GM19240 (cell line): ENCODE measurements at regions not wholly inside any gene's neighbourhood (a gene's known extent, or its start where the extent isn't known, plus 50 kb on each side); places are given as distances from the start of the nearest gene placed in this dataset.

Experiments used
- DNase-seq: peaks from one replicate; pipeline ENCODE4 v3.0.0; 2011; ENCODE audit warnings: low spot score; ENCODE audit not compliant: insufficient read length

DNA sequence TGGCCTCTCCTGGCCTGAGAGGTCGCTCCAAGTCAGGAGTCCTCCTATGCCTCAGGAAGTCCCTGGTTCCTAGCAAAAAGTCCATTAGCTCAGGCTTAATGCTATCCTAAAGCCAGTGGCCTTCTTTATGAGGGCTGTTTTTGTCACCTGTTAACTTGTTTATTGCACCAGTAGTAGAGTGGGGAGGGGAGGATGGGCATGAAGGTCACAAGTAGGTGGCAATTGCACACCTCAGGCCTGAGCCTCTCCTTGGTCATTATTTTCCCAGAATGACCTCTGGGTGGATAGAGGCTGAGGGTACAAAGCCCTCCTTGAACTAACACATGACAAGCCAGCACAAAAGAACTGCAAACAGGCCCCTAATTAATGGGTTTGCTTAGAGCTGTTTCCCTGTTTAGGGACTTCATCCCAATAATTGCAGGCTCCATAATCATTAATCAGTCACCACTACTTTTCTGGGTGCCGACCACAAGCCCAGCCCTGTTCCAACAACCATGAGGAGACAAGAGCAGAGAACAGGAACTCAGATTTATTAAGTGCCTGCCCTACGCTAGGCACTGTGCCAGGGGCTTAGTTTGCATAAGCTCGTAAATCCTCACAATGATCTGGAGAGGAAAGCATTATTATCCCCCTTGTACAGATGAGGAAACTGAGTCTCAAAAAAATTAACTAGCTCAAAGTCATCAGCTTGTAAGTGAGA is 123.0 kb upstream of the PKDCC start:
- DNase-seq: no peak

DNA sequence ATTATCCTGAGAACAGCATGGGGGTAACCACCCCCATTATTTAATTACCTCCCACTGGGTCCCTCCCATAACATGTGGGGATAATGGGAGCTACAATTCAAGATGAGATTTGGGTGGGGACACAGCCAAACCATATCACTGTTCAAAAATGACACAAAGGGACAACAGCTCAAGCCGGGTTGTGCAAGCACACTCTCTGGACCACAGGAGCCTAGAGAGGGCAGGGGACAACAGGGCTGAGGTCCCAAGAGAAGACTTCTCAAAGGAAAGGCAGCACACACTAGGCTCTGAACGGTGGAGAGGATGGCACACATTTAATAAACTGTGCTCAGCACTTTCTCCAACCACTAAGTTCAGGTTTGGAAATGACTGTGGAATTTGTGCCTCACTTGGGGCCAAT is 122.1 kb upstream of the PKDCC start:
- DNase-seq: no peak

DNA sequence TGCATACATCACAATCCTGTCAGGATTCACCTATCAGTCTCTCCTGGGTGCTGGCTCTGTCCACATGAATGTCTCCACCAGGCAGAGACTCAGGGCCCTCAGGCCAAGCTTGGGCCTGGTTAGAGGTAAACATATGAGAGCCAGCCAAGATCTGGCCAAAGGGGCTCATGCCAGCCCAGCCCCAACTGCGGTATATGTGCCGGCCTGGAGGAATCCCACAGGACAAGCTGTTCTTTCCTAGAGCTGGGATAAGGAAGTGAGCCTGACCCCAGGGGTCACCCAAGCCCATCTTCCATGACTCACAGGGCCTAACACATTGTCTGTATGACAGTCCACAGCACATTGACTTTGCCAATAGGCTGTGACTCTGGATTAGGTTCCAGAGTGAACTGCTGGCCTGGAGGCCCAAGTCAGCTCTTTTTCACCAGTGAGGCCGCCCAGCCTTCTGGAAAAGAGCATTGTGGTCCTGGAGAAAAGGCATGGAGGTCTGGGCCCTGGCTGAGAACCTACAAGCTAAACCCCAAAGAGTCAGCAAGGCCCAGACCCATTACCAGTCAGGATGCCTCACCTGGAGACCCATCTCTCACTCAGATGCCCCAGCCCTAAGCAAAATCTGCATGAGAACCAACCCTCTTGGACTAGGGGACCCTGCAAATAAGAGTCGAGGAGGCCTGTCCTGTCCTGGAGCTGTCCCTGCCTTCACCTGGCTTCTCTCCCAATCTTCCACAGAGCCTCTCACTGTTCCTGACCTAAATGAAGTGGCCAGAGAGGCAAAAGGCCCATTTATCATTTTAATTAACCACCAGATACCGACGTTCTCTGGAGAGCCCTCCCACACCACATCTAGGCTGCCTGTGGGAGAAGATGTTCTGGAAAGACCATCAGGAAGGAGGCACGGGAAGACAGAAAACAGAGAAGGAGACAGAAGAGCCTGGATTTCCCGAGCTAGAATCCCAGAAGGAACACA is 120.9 kb upstream of the PKDCC start:
- DNase-seq: no peak

DNA sequence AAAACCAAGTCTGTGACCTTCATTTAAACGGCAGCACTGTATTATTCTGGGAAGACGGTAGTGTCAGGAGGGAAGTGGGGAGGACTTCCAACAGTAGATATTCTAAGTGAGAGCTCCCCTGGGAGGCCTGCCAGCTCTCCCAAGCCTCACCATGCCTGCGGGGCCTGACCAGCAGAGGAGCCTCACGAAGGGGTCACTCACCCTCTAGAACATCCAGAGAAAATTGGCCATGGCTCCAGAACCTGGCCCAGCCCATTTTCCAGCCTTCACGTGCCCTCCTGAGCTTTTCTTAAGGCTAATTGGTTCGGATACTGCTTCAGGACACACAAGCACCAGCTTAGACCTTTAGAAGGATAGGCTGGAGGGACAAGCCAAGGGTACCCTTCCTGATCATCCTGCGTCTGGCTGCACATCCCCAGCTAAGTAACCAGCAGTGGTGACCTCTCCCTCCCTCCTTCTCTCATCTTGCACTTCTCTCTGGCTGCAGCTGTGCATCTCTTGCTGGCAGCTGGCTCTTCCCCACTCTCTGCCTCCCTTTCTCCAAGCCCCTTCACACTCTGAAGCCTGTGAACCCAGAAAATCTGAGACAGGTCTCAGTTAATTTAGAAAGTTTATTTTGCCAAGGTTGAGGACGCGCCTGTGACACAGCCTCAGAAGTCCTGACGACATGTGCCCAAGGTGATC is 120.1 kb upstream of the PKDCC start:
- no peak for DNase-seq

DNA sequence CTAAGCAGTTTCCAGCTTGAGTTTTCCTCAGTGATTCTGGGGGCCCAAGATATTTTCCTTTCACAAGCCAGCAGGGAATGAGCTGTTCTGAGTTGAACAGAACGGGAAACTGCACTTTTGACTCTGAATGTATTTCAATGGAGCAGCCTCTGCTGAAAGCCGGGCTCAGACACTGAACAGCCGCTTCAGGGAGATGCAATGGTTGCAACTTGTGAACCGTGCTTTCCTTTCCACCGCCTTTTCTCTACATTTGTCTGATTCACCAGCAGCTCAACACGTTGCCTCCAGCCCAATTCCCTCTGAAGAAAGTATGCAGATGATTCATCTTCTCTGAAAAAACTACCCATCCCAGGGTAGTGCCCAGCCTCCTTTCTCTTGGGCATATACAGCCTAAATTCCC is 119.3 kb upstream of the PKDCC start:
- DNase-seq: no peak

DNA sequence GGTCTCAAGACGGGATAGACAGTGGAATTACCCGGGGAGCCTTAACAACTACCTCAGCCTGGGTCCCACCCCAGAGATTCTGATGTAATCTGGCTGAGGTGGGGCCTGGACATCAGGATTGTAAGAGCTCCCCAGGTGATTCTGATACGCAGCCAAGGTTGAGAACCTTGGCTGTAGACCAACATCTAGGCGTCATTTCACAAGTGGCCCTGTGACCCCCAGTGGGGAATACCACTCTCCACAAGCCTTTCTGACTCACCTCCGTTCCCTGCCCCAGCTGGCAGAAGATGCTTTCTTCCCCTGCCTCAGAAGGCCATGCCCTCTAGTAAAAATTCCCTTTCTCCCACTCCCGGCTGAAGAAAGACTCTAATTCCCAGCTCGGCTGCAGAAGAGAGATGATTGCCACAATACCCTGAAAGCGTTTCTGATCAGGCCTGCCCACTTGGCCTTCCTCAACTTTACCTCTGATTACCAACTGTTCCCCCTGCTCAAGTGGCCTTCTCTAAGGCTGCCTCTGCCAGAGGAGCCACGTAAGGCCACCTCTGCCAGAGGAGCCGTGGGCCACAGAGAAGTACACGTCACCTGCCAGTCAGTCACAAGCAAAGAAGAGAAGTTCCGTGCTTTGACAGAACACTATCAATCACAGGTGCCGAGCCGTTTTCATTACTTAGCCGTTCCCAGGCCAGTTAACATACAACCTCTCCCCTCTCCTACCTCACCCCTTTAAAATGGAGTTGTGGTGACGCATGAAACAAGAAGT is 116.8 kb upstream of the PKDCC start:
- DNase-seq: no peak

DNA sequence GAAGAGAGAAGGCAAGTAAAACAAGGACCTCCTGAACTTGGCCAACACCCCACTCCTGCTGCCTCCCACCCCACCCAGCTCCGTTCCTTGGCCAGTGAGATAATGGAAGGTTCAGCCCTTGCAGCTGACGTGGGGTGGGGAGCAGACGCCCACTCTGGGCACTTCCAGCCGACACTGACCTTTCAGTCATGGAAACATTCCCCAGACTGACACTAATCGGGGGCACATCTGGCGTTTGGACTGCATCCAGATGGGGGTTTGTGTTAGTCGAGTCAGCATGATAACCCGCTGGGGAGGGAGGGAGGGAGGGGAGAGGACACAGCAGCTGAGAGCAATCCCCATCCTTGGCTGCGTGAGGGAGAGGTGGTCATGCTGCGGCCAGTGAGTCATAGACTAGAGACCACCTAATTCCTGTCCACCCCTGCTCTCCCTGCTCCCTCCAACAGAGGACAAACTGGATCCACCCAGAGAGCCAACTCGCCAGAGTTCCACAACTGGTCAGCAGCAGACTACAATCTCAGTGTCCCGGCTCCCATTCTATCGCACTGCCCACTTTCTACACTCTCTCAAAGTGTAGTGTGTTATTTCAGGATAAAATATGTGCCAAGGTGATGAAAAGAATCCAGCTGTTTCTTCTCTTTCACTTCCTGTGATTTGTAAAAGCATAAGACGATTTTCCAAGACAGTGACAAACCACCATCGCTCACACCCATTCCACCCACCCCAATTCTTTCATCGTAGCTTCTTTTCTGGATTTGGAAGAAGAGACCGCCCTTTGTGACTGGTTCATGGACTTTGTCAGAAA is 115.4 kb upstream of the PKDCC start:
- DNase-seq: no peak

DNA sequence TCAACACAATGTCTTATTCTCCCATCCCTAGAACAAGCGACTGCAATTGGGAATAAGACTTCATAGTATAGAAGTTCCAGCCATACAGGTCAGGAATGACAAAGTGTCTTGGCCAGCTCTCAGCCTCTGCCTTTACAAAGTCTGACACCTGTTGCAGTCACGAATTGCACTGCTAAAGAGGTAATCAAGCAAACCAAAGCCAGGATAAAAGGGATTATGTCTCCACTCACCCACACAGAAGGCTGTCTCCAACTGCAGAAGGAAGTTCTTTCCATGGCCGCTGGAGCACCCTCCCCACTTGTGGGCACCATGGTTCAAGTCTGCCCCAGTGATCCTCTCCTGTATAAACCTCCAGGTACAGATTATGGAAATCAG is 114.8 kb upstream of the PKDCC start:
- no peak for DNase-seq

DNA sequence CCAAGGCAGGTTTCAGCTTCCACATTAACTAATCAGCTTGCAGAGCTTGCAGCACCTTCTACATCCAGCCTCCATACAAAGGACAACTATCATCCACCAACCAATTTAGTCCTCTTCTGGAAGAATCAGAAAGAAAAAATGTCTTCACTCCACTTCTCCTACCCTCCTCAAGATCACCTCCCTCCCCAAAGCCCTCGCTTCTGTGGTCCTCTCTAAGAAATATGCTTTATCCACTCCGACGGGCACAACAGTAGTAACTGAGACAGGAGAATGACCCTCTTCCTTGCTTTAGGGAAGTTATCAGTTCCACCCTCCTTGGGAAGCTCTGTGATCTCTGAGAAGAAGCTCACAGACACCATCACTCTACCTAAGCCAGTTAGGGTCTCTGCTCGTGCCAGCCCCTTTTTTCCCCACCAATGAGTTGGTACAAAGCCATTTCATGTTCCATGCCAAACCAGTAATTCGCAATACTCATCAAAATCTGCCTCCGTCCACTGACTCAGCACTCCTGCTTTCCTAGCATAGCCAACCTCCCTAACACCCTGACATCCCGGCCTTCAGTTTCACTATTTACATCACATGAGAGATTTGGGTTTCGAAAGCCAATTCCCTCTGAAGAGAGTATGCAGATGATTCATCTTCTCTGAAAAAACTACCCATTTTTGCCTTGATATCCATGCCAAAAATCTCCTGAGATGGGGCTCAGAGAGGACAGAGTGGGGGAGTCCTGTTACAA is 114.1 kb upstream of the PKDCC start:
- DNase-seq: no peak

DNA sequence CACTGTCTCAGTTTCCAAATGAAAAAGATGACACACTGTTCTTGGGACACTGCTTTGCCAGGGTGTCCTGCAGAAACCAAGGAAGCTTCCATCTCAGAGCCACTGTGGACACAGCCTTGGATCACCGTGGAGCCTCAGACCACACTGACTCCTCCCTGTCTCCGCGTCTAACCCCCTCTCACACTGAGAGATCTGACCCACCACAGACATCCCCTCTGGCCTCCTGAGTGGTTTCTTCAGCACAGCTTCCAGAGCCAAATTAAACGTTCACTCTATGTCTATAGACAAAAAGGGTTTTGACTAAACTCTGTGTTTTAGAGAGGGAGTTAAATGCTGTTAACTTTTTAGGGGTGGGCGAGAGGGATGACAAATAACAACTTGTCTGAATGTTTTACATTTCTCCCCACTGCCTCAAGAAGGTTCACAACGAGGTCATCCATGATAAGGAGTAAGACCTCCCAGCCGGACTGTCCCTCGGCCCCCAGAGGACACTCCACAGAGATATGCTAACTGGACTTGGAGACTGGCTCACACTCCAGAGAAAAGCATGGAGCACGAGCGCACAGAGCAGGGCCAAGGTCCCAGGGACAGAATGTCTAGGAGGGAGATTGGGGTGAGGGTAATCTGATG is 113.4 kb upstream of the PKDCC start:
- no peak for DNase-seq

DNA sequence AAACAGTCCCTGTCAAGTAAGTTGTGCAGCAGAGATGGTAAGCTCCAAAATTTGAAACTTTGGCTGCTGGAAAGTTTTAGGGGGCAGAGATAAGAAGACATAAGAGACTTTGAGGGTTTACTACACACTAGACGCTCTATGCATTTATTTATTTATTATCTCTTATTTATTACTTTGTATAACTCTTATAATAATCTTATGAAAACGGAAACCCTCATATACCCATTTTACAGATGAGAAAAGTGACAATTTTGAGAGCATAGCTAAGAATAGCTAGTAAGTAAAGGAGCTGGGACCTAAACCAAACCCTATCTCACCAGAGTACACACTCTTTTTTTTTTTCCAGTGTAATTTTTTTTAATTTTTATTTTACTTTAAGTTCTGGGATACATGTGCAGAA is 112.8 kb upstream of the PKDCC start:
- DNase-seq: no peak

DNA sequence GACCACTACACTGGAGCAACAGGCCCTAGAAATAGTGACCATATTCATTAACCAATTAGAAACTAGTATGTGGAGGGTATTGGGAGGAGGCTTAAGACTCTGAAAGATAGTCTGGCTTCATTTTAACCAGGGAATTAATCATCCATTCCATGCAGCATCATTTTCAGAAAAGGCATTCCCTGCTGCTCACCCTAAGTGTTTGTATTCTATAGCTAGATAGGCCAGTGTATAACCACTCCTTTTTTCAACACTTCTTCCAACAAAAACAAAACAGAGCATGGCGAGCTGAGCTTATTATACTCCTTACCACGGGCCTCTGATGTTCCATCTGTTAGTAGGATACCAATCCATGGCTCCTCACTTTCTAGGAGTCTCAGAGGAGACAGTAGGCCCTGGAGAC is 112.0 kb upstream of the PKDCC start:
- DNase-seq: no peak

DNA sequence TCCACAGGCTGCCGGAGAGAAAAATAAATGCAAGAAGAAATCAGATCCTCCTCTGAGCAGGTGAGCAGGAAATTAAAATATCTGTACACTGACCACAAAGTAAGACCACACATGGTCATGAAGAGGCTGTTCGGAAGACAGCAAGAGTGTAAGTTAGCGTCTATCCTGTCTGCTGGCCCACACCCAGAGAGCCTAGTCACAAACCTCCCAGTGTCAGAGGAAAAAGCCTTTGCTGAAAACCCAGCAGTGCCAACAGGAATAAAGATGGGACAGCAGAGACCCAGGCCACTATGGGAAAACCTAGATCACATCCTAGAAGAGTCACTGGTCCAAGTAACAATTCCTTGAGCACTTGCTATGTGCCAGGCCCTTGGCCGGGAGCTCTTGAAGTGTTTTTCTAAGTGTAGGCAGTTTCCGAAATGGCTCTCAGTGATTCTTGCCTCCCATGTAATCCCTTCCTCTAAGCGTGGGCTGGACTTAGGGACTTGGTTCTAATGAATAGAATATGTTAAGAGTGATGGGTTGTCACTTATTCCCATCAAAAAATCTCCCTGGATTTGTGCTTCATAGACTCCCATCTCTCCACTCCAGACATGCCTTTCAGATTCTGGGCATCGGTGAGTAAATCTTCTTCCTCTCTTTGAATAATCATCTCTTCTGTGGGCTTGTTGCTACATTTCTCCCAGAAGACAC is 110.9 kb upstream of the PKDCC start:
- DNase-seq: no peak

DNA sequence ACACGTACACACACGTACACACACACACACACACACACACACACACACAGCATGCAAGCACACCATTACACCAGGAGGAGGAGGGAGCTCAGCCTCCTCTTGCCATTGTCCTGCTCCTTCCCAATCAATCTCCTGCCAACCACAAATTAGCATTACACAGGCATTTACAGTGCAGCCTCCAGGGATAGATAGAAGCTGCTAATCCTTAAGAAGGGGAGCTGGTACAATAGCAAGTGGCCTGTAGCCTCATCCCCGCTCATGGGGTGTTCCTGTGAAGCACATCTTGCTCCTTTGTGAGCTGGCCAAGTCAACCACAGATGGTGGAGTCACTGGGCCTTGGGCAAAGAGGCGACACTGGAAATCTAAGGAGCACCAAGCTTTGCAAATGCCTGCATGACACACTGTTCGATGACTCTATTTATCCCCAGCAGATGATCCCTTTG is 110.3 kb upstream of the PKDCC start:
- no peak for DNase-seq

DNA sequence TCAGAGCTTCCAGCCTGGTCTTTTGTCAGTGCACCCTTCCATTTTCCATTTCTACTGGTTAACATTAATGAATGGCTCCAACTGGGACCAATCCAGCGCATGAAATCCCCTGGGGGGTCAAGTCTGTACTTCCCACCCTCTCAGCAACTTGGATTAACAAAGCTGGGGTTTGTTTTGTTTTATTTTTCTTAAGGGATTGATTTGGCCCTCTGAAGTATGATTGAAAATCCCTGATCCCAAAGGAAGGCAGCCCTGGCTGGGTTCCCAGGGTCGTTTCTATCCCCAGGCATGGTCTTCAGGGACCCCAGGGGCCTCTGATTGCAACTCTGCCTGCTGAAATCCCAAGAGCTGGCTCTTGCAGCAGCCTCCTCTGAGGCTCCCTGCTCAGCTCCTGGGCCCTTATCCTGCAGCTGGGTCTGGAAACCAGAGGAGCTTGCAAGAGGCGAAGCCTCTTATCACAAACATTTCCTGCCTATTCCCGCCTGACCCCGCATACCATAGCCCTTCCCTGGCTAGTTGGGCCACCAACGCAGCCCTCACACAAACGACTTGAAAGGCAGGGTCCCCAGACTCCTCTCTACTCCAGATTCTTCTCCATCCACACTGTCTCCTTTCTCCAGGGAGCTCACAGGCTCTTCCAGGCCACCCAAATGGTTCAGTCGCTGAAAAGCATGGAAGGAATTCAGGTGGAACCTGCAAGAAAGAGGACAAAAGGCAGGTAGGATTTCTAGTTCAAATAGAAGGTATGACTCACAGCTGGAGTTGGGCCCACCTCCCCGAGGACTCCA is 109.7 kb upstream of the PKDCC start:
- DNase-seq: no peak

DNA sequence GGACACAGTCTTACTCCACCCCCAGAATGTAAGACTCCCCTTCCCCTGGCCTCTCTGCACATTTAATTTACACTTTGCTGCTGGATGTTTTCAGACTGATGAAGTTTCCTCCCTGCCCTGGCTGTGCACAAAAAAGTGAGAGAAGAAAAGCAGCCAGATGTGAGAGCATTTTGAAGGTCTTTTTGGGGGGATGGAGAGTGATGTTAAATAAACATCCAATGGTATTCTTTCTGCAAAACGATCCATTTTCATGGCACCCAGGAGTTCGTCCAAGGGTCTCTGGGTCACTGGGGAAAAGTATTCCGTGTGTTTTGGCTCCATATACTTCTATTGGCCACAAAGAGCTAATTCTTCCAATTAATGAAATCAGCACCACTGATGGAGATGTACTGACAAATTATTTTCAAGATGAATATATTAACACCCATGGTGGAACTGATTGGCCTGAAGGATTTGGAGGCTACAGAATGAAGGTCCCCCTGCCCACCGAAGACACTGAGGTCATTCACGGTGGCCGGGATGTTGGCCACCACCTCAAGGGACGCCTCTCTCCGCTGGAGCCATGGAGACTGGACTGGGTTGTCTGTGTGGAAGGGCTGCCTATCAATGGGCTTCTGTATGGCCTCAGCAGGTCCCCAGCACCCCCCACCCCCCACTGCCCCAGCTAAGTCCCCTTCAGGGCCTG is 107.6 kb upstream of the PKDCC start:
- DNase-seq: no peak

DNA sequence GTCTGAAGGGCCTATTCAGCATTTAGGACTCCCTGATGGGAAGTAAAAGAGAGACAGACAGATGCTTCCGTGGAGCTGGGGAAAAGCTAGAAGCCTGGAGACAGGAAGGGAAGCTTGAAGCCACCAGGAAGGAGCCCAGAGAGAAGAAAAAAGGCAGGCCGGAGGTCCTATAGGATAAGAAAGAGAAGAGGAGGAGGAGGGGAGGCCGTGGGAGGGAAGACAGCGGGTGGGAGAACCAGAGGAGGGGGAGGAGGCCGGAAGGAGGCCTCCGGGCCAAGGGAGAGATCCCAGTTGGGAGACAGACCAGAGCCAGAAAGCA is 107.1 kb upstream of the PKDCC start:
- no peak for DNase-seq

DNA sequence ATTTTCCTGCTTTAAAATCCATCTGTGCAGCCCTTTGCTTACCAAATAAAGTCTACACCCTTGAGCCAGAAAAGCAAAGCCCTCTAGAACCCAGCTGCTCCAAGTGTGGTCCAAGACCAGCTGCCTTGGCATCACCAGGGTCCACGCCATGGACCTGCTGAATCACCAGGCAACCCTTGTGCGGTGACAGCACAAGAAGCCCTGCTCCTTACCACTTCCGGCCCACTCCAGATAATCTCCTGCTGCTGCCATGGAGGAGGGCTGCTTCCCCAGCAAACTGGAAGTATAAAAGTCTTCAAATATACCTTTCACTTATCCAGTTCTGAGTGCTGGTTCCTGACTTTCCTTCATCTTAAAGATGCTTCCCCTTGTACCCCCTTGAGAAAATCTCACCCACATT is 106.0 kb upstream of the PKDCC start:
- DNase-seq: no peak
